ENCODE measurements at regions not wholly inside any gene's neighbourhood (a gene's known extent, or its start where the extent isn't known, plus 50 kb on each side); places are given as distances from the start of the nearest gene placed in this dataset.

GRCh38 chr1:30611741-30612309 lies 111.6 kb downstream of the MATN1 start:
- no peak for TF ChIP-seq CTCF (IDR thresholded peaks at IDR 0.05; ENCODE audit: control insufficient read depth, insufficient read depth, low read depth, low read length, missing control alignments)
- no peak for DNase-seq (ENCODE audit: low read depth)
- H3K4me3 ChIP-seq (ENCODE audit: control insufficient read depth, low read depth, low read length) = no peak overlapping the region

- H3K4me3 ChIP-seq (ENCODE audit: control insufficient read depth, low read depth, low read length) = no peak overlapping the region
- TF ChIP-seq CTCF (IDR thresholded peaks at IDR 0.05; ENCODE audit: control insufficient read depth, insufficient read depth, low read depth, low read length, missing control alignments) = no peak
- DNase-seq (ENCODE audit: low read depth) = no peak
Measured at GRCh38 chr1:30610917-30611316, 112.5 kb downstream of the MATN1 start.

- no peak for TF ChIP-seq CTCF (IDR thresholded peaks at IDR 0.05; ENCODE audit: control insufficient read depth, insufficient read depth, low read depth, low read length, missing control alignments)
- DNase-seq (ENCODE audit: low read depth) = no peak
- no peak overlapping the region for H3K4me3 ChIP-seq (ENCODE audit: control insufficient read depth, low read depth, low read length)
Measured at GRCh38 chr1:30609999-30610345, 113.4 kb downstream of the MATN1 start.

GRCh38 chr1:30609336-30609998 lies 113.9 kb downstream of the MATN1 start:
- no peak overlapping the region for H3K4me3 ChIP-seq (ENCODE audit: control insufficient read depth, low read depth, low read length)
- no peak for DNase-seq (ENCODE audit: low read depth)
- TF ChIP-seq CTCF (IDR thresholded peaks at IDR 0.05; ENCODE audit: control insufficient read depth, insufficient read depth, low read depth, low read length, missing control alignments) = no peak

- H3K4me3 ChIP-seq (ENCODE audit: control insufficient read depth, low read depth, low read length) = no peak overlapping the region
- TF ChIP-seq CTCF (IDR thresholded peaks at IDR 0.05; ENCODE audit: control insufficient read depth, insufficient read depth, low read depth, low read length, missing control alignments) = no peak
- DNase-seq (ENCODE audit: low read depth) = no peak
Measured at GRCh38 chr1:30607723-30608122, 115.7 kb downstream of the MATN1 start.

- no peak for TF ChIP-seq CTCF (IDR thresholded peaks at IDR 0.05; ENCODE audit: control insufficient read depth, insufficient read depth, low read depth, low read length, missing control alignments)
- H3K4me3 ChIP-seq (ENCODE audit: control insufficient read depth, low read depth, low read length) = no peak overlapping the region
- no peak for DNase-seq (ENCODE audit: low read depth)
Measured at GRCh38 chr1:30606166-30606565, 117.2 kb downstream of the MATN1 start.

Measured in AG09309 (cell line).